IMR-90 (cell line): ENCODE measurements at regions not wholly inside any gene's neighbourhood (a gene's known extent, or its start where the extent isn't known, plus 50 kb on each side); places are given as distances from the start of the nearest gene placed in this dataset.

Experiments
- ATAC-seq: fragments of 200-7000 bp; cut with Tn5 transposase; 2 replicates; pipeline ENCODE4 v1.9.1; 2020; ENCODE audit warnings: low read depth, mild to moderate bottlenecking, moderate library complexity
- BruUV-seq: library from RNA; stranded (reverse); fragments of 400-500 nt; replicated peaks from 2 replicates; lab custom pipeline; 2021; lab: Mats Ljungman, UMichigan
- CTCF ChIA-PET: fragments of 300-600 bp; formaldehyde crosslinking; extraction: SDS; loops from one replicate; lab custom pipeline; 2021; ENCODE audit warnings: antibody characterized with exemption; lab: Yijun Ruan, JAX
- POLR2A ChIA-PET: fragments of 300-600 bp; sonication (Branson Sonifier 250); formaldehyde crosslinking; loops from one replicate; lab custom pipeline; 2022; ENCODE audit warnings: antibody characterized with exemption; ENCODE audit not compliant: unreplicated experiment; lab: Charles Lee
- DNase-seq: peaks from one replicate; pipeline ENCODE4 v3.0.0; 2013
- H2AFZ ChIP-seq: replicated peaks from 2 replicates; pipeline ENCODE3; 2013; ENCODE audit warnings: low read length, mild to moderate bottlenecking; ENCODE audit not compliant: poor library complexity
- H2AK5ac ChIP-seq: 2 replicates; pipeline ENCODE4 v1.6.1; 2013; ENCODE audit warnings: low read depth, low read length, inconsistent platforms
- H2AK9ac ChIP-seq: replicated peaks from 2 replicates; pipeline ENCODE3; 2013; ENCODE audit warnings: mild to moderate bottlenecking, low read depth, low read length, moderate library complexity; ENCODE audit not compliant: poor library complexity
- H2BK120ac ChIP-seq: 2 replicates; pipeline ENCODE4 v1.6.1; 2013; ENCODE audit warnings: low read depth, low read length, inconsistent platforms
- H2BK15ac ChIP-seq: 3 replicates; pipeline ENCODE4 v1.6.1; 2013; ENCODE audit warnings: low read depth, low read length, inconsistent platforms
- H2BK20ac ChIP-seq: 2 replicates; pipeline ENCODE4 v1.6.1; 2013; ENCODE audit warnings: low read depth, mild to moderate bottlenecking, inconsistent platforms, low read length, moderate library complexity
- H2BK5ac ChIP-seq: 2 replicates; pipeline ENCODE4 v1.6.1; 2013; ENCODE audit warnings: mild to moderate bottlenecking, low read depth, low read length, inconsistent platforms; ENCODE audit not compliant: poor library complexity, severe bottlenecking
- H3K14ac ChIP-seq: replicated peaks from 2 replicates; pipeline ENCODE4 v1.6.1; 2013; ENCODE audit warnings: low read depth, low read length, inconsistent platforms
- H3K18ac ChIP-seq: 2 replicates; pipeline ENCODE4 v1.6.1; 2013; ENCODE audit warnings: low read depth, low read length, control low read depth
- H3K23ac ChIP-seq: 2 replicates; pipeline ENCODE4 v1.6.1; 2013; ENCODE audit warnings: low read depth, low read length, inconsistent platforms
- H3K27ac ChIP-seq: 2 replicates; pipeline ENCODE4 v1.5.1; 2013; ENCODE audit warnings: mild to moderate bottlenecking, control low read depth, low read length; ENCODE audit not compliant: insufficient read depth
- H3K27me3 ChIP-seq: 2 replicates; pipeline ENCODE4 v1.6.1; 2013; ENCODE audit warnings: low read length; ENCODE audit not compliant: control insufficient read depth, insufficient read depth
- H3K36me3 ChIP-seq: 2 replicates; pipeline ENCODE4 v1.6.1; 2013; ENCODE audit warnings: low read length, mixed read lengths; ENCODE audit not compliant: control insufficient read depth, insufficient read depth
- H3K4ac ChIP-seq: 2 replicates; pipeline ENCODE4 v1.6.1; 2013; ENCODE audit warnings: low read depth, low read length, inconsistent platforms
- H3K4me1 ChIP-seq: 2 replicates; pipeline ENCODE4 v1.6.1; 2013; ENCODE audit warnings: low read length, mixed read lengths; ENCODE audit not compliant: control insufficient read depth, insufficient read depth
- H3K4me2 ChIP-seq: 2 replicates; pipeline ENCODE4 v1.6.1; 2013; ENCODE audit warnings: low read depth, mild to moderate bottlenecking, control low read depth, low read length, moderate library complexity
- H3K4me3 ChIP-seq: 2 replicates; pipeline ENCODE4 v1.5.1; 2013; ENCODE audit warnings: low read depth, mild to moderate bottlenecking, control low read depth, low read length, moderate library complexity; ENCODE audit not compliant: insufficient read depth
- H3K56ac ChIP-seq: 2 replicates; pipeline ENCODE4 v1.6.1; 2013; ENCODE audit warnings: low read length, inconsistent platforms; ENCODE audit not compliant: insufficient read depth; ENCODE audit errors: extremely low read depth
- H3K79me1 ChIP-seq, 2 experiments: 2 replicates each; pipeline ENCODE4 v1.6.1; 2013; ENCODE audit warnings: low read length in 2 of 2, inconsistent platforms in 1 of 2, low read depth in 1 of 2
- H3K9ac ChIP-seq: 2 replicates; pipeline ENCODE4 v1.6.1; 2013; ENCODE audit warnings: low read depth, low read length, control low read depth
- H3K9me1 ChIP-seq: 2 replicates; pipeline ENCODE4 v1.6.1; 2013; ENCODE audit warnings: low read length, inconsistent platforms; ENCODE audit not compliant: insufficient read depth
- H3K9me3 ChIP-seq: 2 replicates; pipeline ENCODE4 v1.6.1; 2013; ENCODE audit warnings: low read length; ENCODE audit not compliant: control insufficient read depth, insufficient read depth
- H4K20me1 ChIP-seq: 2 replicates; pipeline ENCODE4 v1.6.1; 2013; ENCODE audit warnings: low read length, inconsistent platforms; ENCODE audit not compliant: insufficient read depth
- H4K5ac ChIP-seq: 2 replicates; pipeline ENCODE4 v1.6.1; 2013; ENCODE audit warnings: mild to moderate bottlenecking, low read depth, low read length, control low read depth
- H4K8ac ChIP-seq, 2 experiments: 2 replicates each; pipeline ENCODE4 v1.6.1; 2013; ENCODE audit warnings: low read depth in 2 of 2, low read length in 2 of 2, control low read depth in 1 of 2, inconsistent platforms in 1 of 2
- H4K91ac ChIP-seq: 2 replicates; pipeline ENCODE4 v1.6.1; 2013; ENCODE audit warnings: low read depth, low read length, inconsistent platforms; ENCODE audit not compliant: insufficient read depth
- CEBPB ChIP-seq: IDR thresholded peaks from 2 replicates; pipeline ENCODE4 v1.6.1; 2012; ENCODE audit warnings: low read depth, low read length, improper control_type of control experiment
- FOS ChIP-seq: fragments of 150-350 bp; IDR thresholded peaks from 2 replicates; pipeline ENCODE4 v1.6.1; 2016; ENCODE audit warnings: low read depth, low read length
- NFE2L2 ChIP-seq: fragments of 150-350 bp; IDR thresholded peaks from 2 replicates; pipeline ENCODE4 v1.6.1; 2016; ENCODE audit warnings: low read depth, mild to moderate bottlenecking, low read length
- WGBS, 2 experiments: methylation state at CpG; one replicate each; pipeline versions ENCODE4 v1.1.5 to v1.1.7; 2013; ENCODE audit warnings: missing lambda C conversion rate in 2 of 2; ENCODE audit not compliant: insufficient read length in 1 of 2; ENCODE audit errors: extremely low coverage in 2 of 2; 5-methylcytosine and 5-hydroxymethylcytosine counted together
- dilution Hi-C: fragments of 300-500 bp; cut with HindIII; formaldehyde crosslinking; loops from one replicate; pipeline ENCODE4 v1.14.3; 2018; ENCODE audit warnings: low sequenced_read_pairs; ENCODE audit not compliant: unreplicated experiment
- in situ Hi-C: fragments of 300-500 bp; cut with MboI; formaldehyde crosslinking; loops from 3 replicates; pipeline ENCODE4 v1.14.3; 2019; ENCODE audit warnings: low sequenced_read_pairs, inconsistent platforms, mixed read lengths
- intact Hi-C: fragments of 100-400 bp; cut with micrococcal nuclease; formaldehyde crosslinking; loops from 2 replicates; pipeline ENCODE4 v1.10.0; 2022

GRCh38 chr20:50376179-50376887 is 133.8 kb upstream of the PTPN1 start:
- Histone ChIP-seq H4K91ac (no peak overlapping the region; the same call in 1 of the 2 replicates), H2AK5ac (0 out of 2 replicates have a peak overlapping the region, but pooled peaks have one; percentile 4), H3K14ac (no peak overlapping the region), H4K5ac (no peak overlapping the region), H3K23ac (no peak overlapping the region), H3K4me3 (no peak overlapping the region), H4K20me1 (no peaks in the 10 kb centered on the region), H3K27me3 (no peaks in the 10 kb centered on the region), H3K9ac (no peak overlapping the region), H2BK15ac (no peak overlapping the region), H3K18ac (no peak overlapping the region), H3K4ac (no peak overlapping the region), H2BK20ac (no peak overlapping the region), H2AFZ (no peak overlapping the region), H2AK9ac (no peak overlapping the region), H3K27ac (no peak overlapping the region), H2BK5ac (no peak overlapping the region), H3K56ac (no peak overlapping the region), H2BK120ac (no peak overlapping the region), H3K36me3 (no peaks in the 10 kb centered on the region), H3K4me1 (peaks cover 26% of the 10 kb centered on the region), H3K4me2 (no peak overlapping the region), H4K8ac (no peak overlapping the region), H3K9me1 (no peaks in the 10 kb centered on the region), H3K79me1 (peaks cover 0 to 8% of the 10 kb centered on the region in 2 experiments; a peak in 1 of 4 replicates), H3K9me3 (no peaks in the 10 kb centered on the region)
- BruUV-seq, result no TSS peak
- dilution Hi-C loops (no loop called here), intact Hi-C loops (no loop called here), in situ Hi-C loops (no loop called here)
- ATAC-seq, result no peak
- 86% methylated on average over 4 of the region's 14 CpGs; no CpG with 5 or more reads in 1 of the 2 experiments for WGBS, 2 experiments
- no peak for DNase-seq
- ChIA-PET CTCF (interaction anchor here (0.7 kb wide), 1 partner anchor 87 kb away, joined by 3 read pairs; no protein-coding TSS in a partner anchor), POLR2A (no interaction called here)
- TF ChIP-seq CEBPB, result no peak
- no peak for TF ChIP-seq NFE2L2
- TF ChIP-seq FOS, result no peak
